ENCODE measurements at regions not wholly inside any gene's neighbourhood (a gene's known extent, or its start where the extent isn't known, plus 50 kb on each side); places are given as distances from the start of the nearest gene placed in this dataset.
"Not testable (repeated sequence)": the region's sequence is repeated elsewhere in the genome, so short reads cannot be mapped to it uniquely, and the experiment has no call there.

- TF ChIP-seq ZNF317 (CRISPR knock-in tag; IDR thresholded peaks at IDR 0.05; ENCODE audit: borderline replicate concordance, low read depth); CTCF (IDR thresholded peaks at IDR 0.05): not testable (repeated sequence)
Measured at GRCh38 chr1:812535-813127, 111.1 kb upstream of the SAMD11 start.
